ENCODE measurements at regions not wholly inside any gene's neighbourhood (a gene's known extent, or its start where the extent isn't known, plus 50 kb on each side); places are given as distances from the start of the nearest gene placed in this dataset.

GRCh38 chr12:93297032-93297431 is 80.7 kb upstream of the NUDT4 start:
- Histone ChIP-seq H2BK5ac (ENCODE audit: low read depth, low read length, poor library complexity) (no peak overlapping the region), H4K91ac (ENCODE audit: low read depth, low read length) (no peak overlapping the region), H4K12ac (ENCODE audit: low read depth, low read length) (no peak overlapping the region), H3K4me3 (ENCODE audit: low read depth, low read length) (no peak overlapping the region), H3K79me2 (ENCODE audit: control insufficient read depth, insufficient read depth, low read length, poor library complexity) (no peaks in the 10 kb centered on the region), H3K79me1 (ENCODE audit: low read length) (peaks cover 4% of the 10 kb centered on the region), H3K4ac (ENCODE audit: low read depth, low read length) (no peak overlapping the region), H3K18ac (ENCODE audit: low read length) (no peak overlapping the region), H2AFZ (ENCODE audit: insufficient read depth, low read length, poor library complexity) (no peak overlapping the region), H2BK120ac (ENCODE audit: insufficient read depth, low read length, poor library complexity) (no peak overlapping the region), H2AK5ac (ENCODE audit: low read length) (no peak overlapping the region), H3K14ac (ENCODE audit: low read length) (no peak overlapping the region), H3K36me3 (ENCODE audit: control insufficient read depth in 1 of 2, insufficient read depth in 2 of 2, low read length in 2 of 2) (no peaks in the 10 kb centered on the region), H3K27ac (ENCODE audit: low read depth, low read length) (peak overlapping the region; percentile 2), H3K27me3 (ENCODE audit: insufficient read depth, low read length) (no peaks in the 10 kb centered on the region), H3K4me1 (ENCODE audit: control insufficient read depth in 1 of 2, insufficient read depth in 2 of 2, low read length in 2 of 2) (peaks cover 4 to 10% of the 10 kb centered on the region in 2 experiments), H3K9me3 (ENCODE audit: insufficient read depth, low read depth, low read length) (no peaks in the 10 kb centered on the region), H3K4me2 (ENCODE audit: low read length) (no peak overlapping the region), H2BK12ac (ENCODE audit: low read length) (no peak overlapping the region), H3K9ac (ENCODE audit: low read length) (no peak overlapping the region), H4K8ac (ENCODE audit: low read depth, low read length) (no peak overlapping the region), H3K23ac (ENCODE audit: low read length) (no peak overlapping the region)
- no peak for DNase-seq
- WGBS (ENCODE audit: extremely low coverage, insufficient coverage, insufficient read length): no CpG with 5 or more reads among the region's 3 CpGs

GRCh38 chr12:93297536-93297935 is 80.2 kb upstream of the NUDT4 start:
- H2AK5ac ChIP-seq (ENCODE audit: low read length): no peak overlapping the region
- H3K4ac ChIP-seq (ENCODE audit: low read depth, low read length): no peak overlapping the region
- H3K4me1 ChIP-seq (ENCODE audit: control insufficient read depth in 1 of 2, insufficient read depth in 2 of 2, low read length in 2 of 2): peaks cover 4 to 10% of the 10 kb centered on the region in 2 experiments
- H3K14ac ChIP-seq (ENCODE audit: low read length): no peak overlapping the region
- DNase-seq: no peak
- H4K8ac ChIP-seq (ENCODE audit: low read depth, low read length): no peak overlapping the region
- H3K36me3 ChIP-seq (ENCODE audit: control insufficient read depth in 1 of 2, insufficient read depth in 2 of 2, low read length in 2 of 2): no peaks in the 10 kb centered on the region
- H3K9ac ChIP-seq (ENCODE audit: low read length): no peak overlapping the region
- no peak overlapping the region for H3K4me2 ChIP-seq (ENCODE audit: low read length)
- H2AFZ ChIP-seq (ENCODE audit: insufficient read depth, low read length, poor library complexity): no peak overlapping the region
- peak overlapping the region; percentile 2 for H3K27ac ChIP-seq (ENCODE audit: low read depth, low read length)
- H4K12ac ChIP-seq (ENCODE audit: low read depth, low read length): no peak overlapping the region
- H3K79me2 ChIP-seq (ENCODE audit: control insufficient read depth, insufficient read depth, low read length, poor library complexity): no peaks in the 10 kb centered on the region
- no peak overlapping the region for H3K23ac ChIP-seq (ENCODE audit: low read length)
- no peaks in the 10 kb centered on the region for H3K9me3 ChIP-seq (ENCODE audit: insufficient read depth, low read depth, low read length)
- no CpG with 5 or more reads among the region's 2 CpGs for WGBS (ENCODE audit: extremely low coverage, insufficient coverage, insufficient read length)
- no peak overlapping the region for H3K18ac ChIP-seq (ENCODE audit: low read length)
- no peaks in the 10 kb centered on the region for H3K27me3 ChIP-seq (ENCODE audit: insufficient read depth, low read length)
- peak overlapping the region; percentile 65 for H2BK5ac ChIP-seq (ENCODE audit: low read depth, low read length, poor library complexity)
- peak overlapping the region; percentile 37 for H2BK12ac ChIP-seq (ENCODE audit: low read length)
- H4K91ac ChIP-seq (ENCODE audit: low read depth, low read length): no peak overlapping the region
- no peak overlapping the region for H3K4me3 ChIP-seq (ENCODE audit: low read depth, low read length)
- no peak overlapping the region for H2BK120ac ChIP-seq (ENCODE audit: insufficient read depth, low read length, poor library complexity)
- H3K79me1 ChIP-seq (ENCODE audit: low read length): peaks cover 4% of the 10 kb centered on the region

GRCh38 chr12:93299262-93299846 is 78.4 kb upstream of the NUDT4 start:
- Histone ChIP-seq H3K79me1 (ENCODE audit: low read length) (peaks cover 4% of the 10 kb centered on the region), H3K4me3 (ENCODE audit: low read depth, low read length) (no peak overlapping the region), H3K9me3 (ENCODE audit: insufficient read depth, low read depth, low read length) (no peaks in the 10 kb centered on the region), H3K23ac (ENCODE audit: low read length) (no peak overlapping the region), H3K9ac (ENCODE audit: low read length) (no peak overlapping the region), H3K27ac (ENCODE audit: low read depth, low read length) (peak overlapping the region; percentile 22), H2AFZ (ENCODE audit: insufficient read depth, low read length, poor library complexity) (no peak overlapping the region), H2BK12ac (ENCODE audit: low read length) (no peak overlapping the region), H2BK120ac (ENCODE audit: insufficient read depth, low read length, poor library complexity) (no peak overlapping the region), H3K4me2 (ENCODE audit: low read length) (no peak overlapping the region), H4K8ac (ENCODE audit: low read depth, low read length) (peak overlapping the region; percentile 19), H4K12ac (ENCODE audit: low read depth, low read length) (no peak overlapping the region), H3K18ac (ENCODE audit: low read length) (no peak overlapping the region), H3K4me1 (ENCODE audit: control insufficient read depth in 1 of 2, insufficient read depth in 2 of 2, low read length in 2 of 2) (peaks cover 4 to 7% of the 10 kb centered on the region in 2 experiments), H4K91ac (ENCODE audit: low read depth, low read length) (no peak overlapping the region), H3K27me3 (ENCODE audit: insufficient read depth, low read length) (no peaks in the 10 kb centered on the region), H3K14ac (ENCODE audit: low read length) (no peak overlapping the region), H2AK5ac (ENCODE audit: low read length) (no peak overlapping the region), H3K79me2 (ENCODE audit: control insufficient read depth, insufficient read depth, low read length, poor library complexity) (no peaks in the 10 kb centered on the region), H2BK5ac (ENCODE audit: low read depth, low read length, poor library complexity) (no peak overlapping the region), H3K36me3 (ENCODE audit: control insufficient read depth in 1 of 2, insufficient read depth in 2 of 2, low read length in 2 of 2) (no peaks in the 10 kb centered on the region), H3K4ac (ENCODE audit: low read depth, low read length) (no peak overlapping the region)
- DNase-seq: no peak
- WGBS (ENCODE audit: extremely low coverage, insufficient coverage, insufficient read length): no CpG with 5 or more reads among the region's 5 CpGs

GRCh38 chr12:93300611-93301021 is 77.1 kb upstream of the NUDT4 start:
- H3K18ac ChIP-seq (ENCODE audit: low read length): no peak overlapping the region
- H2AK5ac ChIP-seq (ENCODE audit: low read length): no peak overlapping the region
- no peak for DNase-seq
- no CpG with 5 or more reads among the region's 2 CpGs for WGBS (ENCODE audit: extremely low coverage, insufficient coverage, insufficient read length)
- no peak overlapping the region for H2BK5ac ChIP-seq (ENCODE audit: low read depth, low read length, poor library complexity)
- no peak overlapping the region for H3K4me2 ChIP-seq (ENCODE audit: low read length)
- H2BK12ac ChIP-seq (ENCODE audit: low read length): no peak overlapping the region
- no peaks in the 10 kb centered on the region for H3K36me3 ChIP-seq (ENCODE audit: control insufficient read depth in 1 of 2, insufficient read depth in 2 of 2, low read length in 2 of 2)
- peaks cover 4% of the 10 kb centered on the region for H3K79me1 ChIP-seq (ENCODE audit: low read length)
- no peak overlapping the region for H2BK120ac ChIP-seq (ENCODE audit: insufficient read depth, low read length, poor library complexity)
- H3K79me2 ChIP-seq (ENCODE audit: control insufficient read depth, insufficient read depth, low read length, poor library complexity): no peaks in the 10 kb centered on the region
- no peak overlapping the region for H4K8ac ChIP-seq (ENCODE audit: low read depth, low read length)
- H3K14ac ChIP-seq (ENCODE audit: low read length): no peak overlapping the region
- H3K9ac ChIP-seq (ENCODE audit: low read length): no peak overlapping the region
- no peak overlapping the region for H3K4ac ChIP-seq (ENCODE audit: low read depth, low read length)
- no peaks in the 10 kb centered on the region for H3K9me3 ChIP-seq (ENCODE audit: insufficient read depth, low read depth, low read length)
- no peaks in the 10 kb centered on the region for H3K27me3 ChIP-seq (ENCODE audit: insufficient read depth, low read length)
- H3K4me3 ChIP-seq (ENCODE audit: low read depth, low read length): no peak overlapping the region
- no peak overlapping the region for H4K91ac ChIP-seq (ENCODE audit: low read depth, low read length)
- H2AFZ ChIP-seq (ENCODE audit: insufficient read depth, low read length, poor library complexity): no peak overlapping the region
- H3K27ac ChIP-seq (ENCODE audit: low read depth, low read length): peak overlapping the region; percentile 22
- no peak overlapping the region for H4K12ac ChIP-seq (ENCODE audit: low read depth, low read length)
- H3K23ac ChIP-seq (ENCODE audit: low read length): no peak overlapping the region
- peaks cover 4 to 7% of the 10 kb centered on the region in 2 experiments for H3K4me1 ChIP-seq (ENCODE audit: control insufficient read depth in 1 of 2, insufficient read depth in 2 of 2, low read length in 2 of 2)
